ENCODE measurements at regions not wholly inside any gene's neighbourhood (a gene's known extent, or its start where the extent isn't known, plus 50 kb on each side); places are given as distances from the start of the nearest gene placed in this dataset.
"Not testable (repeated sequence)": the region's sequence is repeated elsewhere in the genome, so short reads cannot be mapped to it uniquely, and the experiment has no call there.

DNA sequence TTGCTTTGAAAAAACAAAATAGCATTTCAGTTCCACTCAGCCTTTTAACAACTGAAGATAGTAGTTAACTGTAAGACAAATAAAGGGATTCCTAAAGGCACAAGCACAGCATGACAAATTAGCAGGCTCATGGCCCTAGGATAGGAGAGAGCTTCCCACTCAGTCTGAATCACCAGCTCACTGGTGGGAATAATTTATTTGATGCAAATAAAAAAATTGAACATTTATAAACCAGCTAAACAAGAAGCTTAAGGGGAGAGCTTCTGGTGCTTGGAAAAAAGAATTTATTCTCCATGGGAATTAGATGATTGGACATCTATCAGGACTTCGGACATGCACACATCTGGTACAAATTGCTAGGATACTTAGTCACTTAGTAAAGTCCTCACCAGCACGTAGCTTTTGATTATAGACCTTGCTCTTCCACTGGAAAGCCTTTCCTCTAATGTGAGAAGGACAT is 294.1 kb upstream of the TNC start:
- Histone ChIP-seq H3K36me3 (ENCODE audit: control insufficient read depth in 1 of 2, insufficient read depth in 2 of 2, low read length in 2 of 2) (no peaks in the 10 kb centered on the region), H3K27me3 (ENCODE audit: control insufficient read depth in 1 of 2, insufficient read depth in 2 of 2, low read length in 2 of 2) (no peaks in the 10 kb centered on the region), H3K4me3 (ENCODE audit: low read depth in 1 of 2, low read length in 2 of 2) (no peak overlapping the region), H3K9ac (ENCODE audit: low read depth in 1 of 2, low read length in 2 of 2) (no peak overlapping the region), H3K9me3 (ENCODE audit: control insufficient read depth in 1 of 2, low read length in 2 of 2) (no peaks in the 10 kb centered on the region), H3K27ac (ENCODE audit: low read depth, low read length) (no peak overlapping the region), H3K4me1 (ENCODE audit: control insufficient read depth in 1 of 2, insufficient read depth in 2 of 2, low read length in 2 of 2) (peaks cover 4 to 16% of the 10 kb centered on the region in 2 donors)

DNA sequence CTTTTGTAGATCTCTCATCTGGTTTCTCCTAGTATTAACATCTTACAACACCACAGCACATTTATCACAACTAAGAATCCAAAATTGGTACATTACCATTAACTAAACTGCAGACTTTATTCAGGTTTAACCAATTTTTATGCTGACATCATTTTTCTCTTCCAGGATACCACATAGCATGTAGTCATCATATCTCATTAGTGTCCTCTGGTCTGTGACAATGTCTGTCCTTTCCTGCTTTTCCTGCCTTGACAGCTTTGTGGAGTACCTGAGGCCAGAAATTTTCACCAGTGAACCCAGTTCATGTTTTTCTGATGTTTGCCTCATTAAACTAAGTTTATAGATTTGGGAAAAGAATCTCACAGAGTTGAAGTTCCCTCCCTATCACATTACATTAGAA is 294.7 kb upstream of the TNC start:
- H3K27ac ChIP-seq (ENCODE audit: low read depth, low read length): no peak overlapping the region
- H3K4me1 ChIP-seq (ENCODE audit: control insufficient read depth in 1 of 2, insufficient read depth in 2 of 2, low read length in 2 of 2): peaks cover 4 to 16% of the 10 kb centered on the region in 2 donors

DNA sequence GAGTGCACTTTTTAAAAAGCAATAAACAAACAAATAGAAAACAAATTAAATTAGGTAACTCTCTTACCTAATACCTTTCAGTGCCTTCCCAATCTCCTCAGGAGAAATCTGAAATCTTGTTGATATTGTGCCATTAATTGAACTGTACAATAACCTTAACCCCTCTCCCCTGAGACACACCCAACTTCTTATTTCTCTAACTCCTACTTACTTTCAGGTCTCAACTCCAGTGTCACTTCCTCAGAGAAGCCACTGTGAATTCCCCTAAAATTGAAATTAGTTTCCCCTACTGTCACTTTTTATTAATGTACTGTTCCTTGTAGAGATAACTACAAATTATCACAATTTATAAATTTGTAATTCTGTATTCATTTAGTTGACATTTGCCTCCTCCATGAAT is 295.3 kb upstream of the TNC start:
- H3K9ac ChIP-seq (ENCODE audit: low read depth in 1 of 2, low read length in 2 of 2): no peak overlapping the region
- peaks cover 4 to 16% of the 10 kb centered on the region in 2 donors for H3K4me1 ChIP-seq (ENCODE audit: control insufficient read depth in 1 of 2, insufficient read depth in 2 of 2, low read length in 2 of 2)
- no peaks in the 10 kb centered on the region for H3K27me3 ChIP-seq (ENCODE audit: control insufficient read depth in 1 of 2, insufficient read depth in 2 of 2, low read length in 2 of 2)
- H3K27ac ChIP-seq (ENCODE audit: low read depth, low read length): no peak overlapping the region
- H3K4me3 ChIP-seq (ENCODE audit: low read depth in 1 of 2, low read length in 2 of 2): no peak overlapping the region
- H3K36me3 ChIP-seq (ENCODE audit: control insufficient read depth in 1 of 2, insufficient read depth in 2 of 2, low read length in 2 of 2): no peaks in the 10 kb centered on the region
- H3K9me3 ChIP-seq (ENCODE audit: control insufficient read depth in 1 of 2, low read length in 2 of 2): no peaks in the 10 kb centered on the region

More for the DNA sequence above, 294.7 kb upstream of the TNC start:
- Histone ChIP-seq H3K36me3 (ENCODE audit: control insufficient read depth in 1 of 2, insufficient read depth in 2 of 2, low read length in 2 of 2) (no peaks in the 10 kb centered on the region), H3K9me3 (ENCODE audit: control insufficient read depth in 1 of 2, low read length in 2 of 2) (no peaks in the 10 kb centered on the region), H3K27me3 (ENCODE audit: control insufficient read depth in 1 of 2, insufficient read depth in 2 of 2, low read length in 2 of 2) (no peaks in the 10 kb centered on the region), H3K9ac (ENCODE audit: low read depth in 1 of 2, low read length in 2 of 2) (no peak overlapping the region), H3K4me3 (ENCODE audit: low read depth in 1 of 2, low read length in 2 of 2) (no peak overlapping the region)

DNA sequence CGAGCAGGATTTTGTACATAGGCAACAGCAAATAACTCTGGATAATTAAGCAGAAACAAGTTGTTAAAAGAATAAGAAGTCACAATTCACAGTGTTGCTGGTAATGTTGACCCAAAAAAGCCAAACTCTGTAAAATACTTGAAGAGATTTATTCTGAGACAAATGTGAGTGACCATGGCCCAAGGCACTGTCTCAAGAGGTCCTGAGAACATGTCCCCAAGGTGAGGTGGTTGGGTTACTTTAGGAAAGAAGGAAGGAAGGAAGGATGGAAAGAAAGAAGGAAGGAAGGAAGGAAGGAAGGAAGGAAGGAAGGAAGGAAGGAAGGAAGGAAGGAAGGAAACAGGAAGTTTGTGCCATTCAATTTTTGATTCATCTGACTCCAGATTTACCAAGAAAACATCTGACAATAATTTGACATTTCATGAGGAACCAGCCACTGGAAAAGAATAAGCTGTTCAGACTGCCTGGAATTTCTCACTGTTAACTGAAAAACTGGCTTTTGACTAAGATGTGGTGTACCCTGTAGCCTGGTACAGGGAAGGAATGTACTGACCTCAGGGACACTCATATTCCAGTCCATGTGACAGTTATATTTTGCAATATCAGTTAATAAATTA is 295.9 kb upstream of the TNC start:
- no peak overlapping the region for H3K4me3 ChIP-seq (ENCODE audit: low read depth in 1 of 2, low read length in 2 of 2)

DNA sequence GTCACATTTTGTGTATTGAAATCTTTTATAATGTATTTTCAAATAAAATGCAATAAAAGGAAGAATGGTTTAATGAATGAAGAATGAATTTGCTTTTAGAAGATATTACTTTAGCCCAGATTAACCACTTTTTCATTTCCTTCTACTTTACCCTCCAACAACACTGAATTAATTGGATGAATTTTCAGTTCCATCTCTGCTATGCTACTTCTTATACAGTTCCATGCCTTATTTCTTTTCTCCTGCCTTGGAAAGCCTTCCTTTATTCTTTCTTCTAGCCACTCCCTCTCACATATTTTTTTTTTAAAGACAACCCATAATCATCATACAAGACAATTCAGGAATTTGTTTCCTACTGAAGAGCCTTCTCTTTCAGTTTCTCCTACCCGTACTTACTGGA is 296.6 kb upstream of the TNC start:
- no peak overlapping the region for H3K9ac ChIP-seq (ENCODE audit: low read depth in 1 of 2, low read length in 2 of 2)
- no peaks in the 10 kb centered on the region for H3K36me3 ChIP-seq (ENCODE audit: control insufficient read depth in 1 of 2, insufficient read depth in 2 of 2, low read length in 2 of 2)
- H3K9me3 ChIP-seq (ENCODE audit: control insufficient read depth in 1 of 2, low read length in 2 of 2): no peaks in the 10 kb centered on the region
- H3K4me1 ChIP-seq (ENCODE audit: control insufficient read depth in 1 of 2, insufficient read depth in 2 of 2, low read length in 2 of 2): peaks cover 4 to 16% of the 10 kb centered on the region in 2 donors
- H3K27ac ChIP-seq (ENCODE audit: low read depth, low read length): no peak overlapping the region
- no peaks in the 10 kb centered on the region for H3K27me3 ChIP-seq (ENCODE audit: control insufficient read depth in 1 of 2, insufficient read depth in 2 of 2, low read length in 2 of 2)
- no peak overlapping the region for H3K4me3 ChIP-seq (ENCODE audit: low read depth in 1 of 2, low read length in 2 of 2)

More for the DNA sequence above, 295.9 kb upstream of the TNC start:
- H3K9ac ChIP-seq (ENCODE audit: low read depth in 1 of 2, low read length in 2 of 2): no peak overlapping the region
- H3K4me1 ChIP-seq (ENCODE audit: control insufficient read depth in 1 of 2, insufficient read depth in 2 of 2, low read length in 2 of 2): peaks cover 4 to 16% of the 10 kb centered on the region in 2 donors
- no peaks in the 10 kb centered on the region for H3K27me3 ChIP-seq (ENCODE audit: control insufficient read depth in 1 of 2, insufficient read depth in 2 of 2, low read length in 2 of 2)
- H3K36me3 ChIP-seq (ENCODE audit: control insufficient read depth in 1 of 2, insufficient read depth in 2 of 2, low read length in 2 of 2): no peaks in the 10 kb centered on the region
- H3K27ac ChIP-seq (ENCODE audit: low read depth, low read length): no peak overlapping the region
- no peaks in the 10 kb centered on the region for H3K9me3 ChIP-seq (ENCODE audit: control insufficient read depth in 1 of 2, low read length in 2 of 2)

DNA sequence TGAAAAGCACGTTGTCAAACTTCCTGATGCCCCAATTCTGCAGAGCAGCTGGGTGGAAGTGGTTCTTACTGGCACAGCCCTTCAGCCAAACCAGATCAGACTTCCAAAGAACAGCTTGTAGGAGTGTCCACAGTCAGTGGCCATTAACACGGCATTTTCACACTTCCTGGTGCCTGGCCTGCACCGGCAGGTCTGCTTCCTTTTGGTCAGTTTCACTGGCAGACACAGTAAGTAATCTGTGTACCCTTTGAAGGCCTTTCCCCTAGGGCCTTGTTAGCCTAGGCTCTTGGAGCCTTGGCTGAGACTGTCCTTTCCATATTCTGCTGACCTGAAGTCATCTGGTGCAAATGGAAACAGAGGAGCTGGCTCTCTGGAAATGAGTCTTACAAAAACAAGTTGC is 297.5 kb upstream of the TNC start:
- Histone ChIP-seq H3K9me3 (ENCODE audit: control insufficient read depth in 1 of 2, low read length in 2 of 2) (peaks cover 2% of the 10 kb centered on the region in 2 donors), H3K4me1 (ENCODE audit: control insufficient read depth in 1 of 2, insufficient read depth in 2 of 2, low read length in 2 of 2) (peaks cover 4 to 16% of the 10 kb centered on the region in 2 donors), H3K27ac (ENCODE audit: low read depth, low read length) (no peak overlapping the region), H3K36me3 (ENCODE audit: control insufficient read depth in 1 of 2, insufficient read depth in 2 of 2, low read length in 2 of 2) (no peaks in the 10 kb centered on the region), H3K27me3 (ENCODE audit: control insufficient read depth in 1 of 2, insufficient read depth in 2 of 2, low read length in 2 of 2) (no peaks in the 10 kb centered on the region), H3K9ac (ENCODE audit: low read depth in 1 of 2, low read length in 2 of 2) (no peak overlapping the region), H3K4me3 (ENCODE audit: low read depth in 1 of 2, low read length in 2 of 2) (no peak overlapping the region)

DNA sequence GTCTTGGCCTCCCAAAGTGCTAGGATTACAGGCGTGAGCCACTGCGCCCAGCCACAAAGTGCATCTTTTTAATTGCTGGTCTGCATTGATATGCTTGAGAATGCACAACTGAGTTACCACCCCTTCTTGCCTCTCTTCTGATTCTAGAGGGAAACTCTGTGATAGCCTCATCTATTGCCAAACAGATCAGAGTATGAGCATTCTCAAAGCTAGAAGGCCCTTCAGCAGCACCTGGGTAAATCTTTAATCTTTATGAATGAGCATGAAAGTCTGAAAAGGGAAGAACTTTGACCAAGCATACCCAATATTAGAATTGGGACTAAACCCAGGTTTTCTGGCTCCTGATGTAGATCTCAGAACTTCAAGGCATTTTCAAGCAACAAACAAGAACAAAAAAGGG is 298.3 kb upstream of the TNC start:
- peaks cover 4 to 16% of the 10 kb centered on the region in 2 donors for H3K4me1 ChIP-seq (ENCODE audit: control insufficient read depth in 1 of 2, insufficient read depth in 2 of 2, low read length in 2 of 2)
- peaks cover 4 to 6% of the 10 kb centered on the region in 2 donors for H3K9me3 ChIP-seq (ENCODE audit: control insufficient read depth in 1 of 2, low read length in 2 of 2)
- no peaks in the 10 kb centered on the region for H3K27me3 ChIP-seq (ENCODE audit: control insufficient read depth in 1 of 2, insufficient read depth in 2 of 2, low read length in 2 of 2)
- H3K36me3 ChIP-seq (ENCODE audit: control insufficient read depth in 1 of 2, insufficient read depth in 2 of 2, low read length in 2 of 2): no peaks in the 10 kb centered on the region
- H3K9ac ChIP-seq (ENCODE audit: low read depth in 1 of 2, low read length in 2 of 2): no peak overlapping the region
- H3K4me3 ChIP-seq (ENCODE audit: low read depth in 1 of 2, low read length in 2 of 2): no peak overlapping the region
- H3K27ac ChIP-seq (ENCODE audit: low read depth, low read length): no peak overlapping the region

DNA sequence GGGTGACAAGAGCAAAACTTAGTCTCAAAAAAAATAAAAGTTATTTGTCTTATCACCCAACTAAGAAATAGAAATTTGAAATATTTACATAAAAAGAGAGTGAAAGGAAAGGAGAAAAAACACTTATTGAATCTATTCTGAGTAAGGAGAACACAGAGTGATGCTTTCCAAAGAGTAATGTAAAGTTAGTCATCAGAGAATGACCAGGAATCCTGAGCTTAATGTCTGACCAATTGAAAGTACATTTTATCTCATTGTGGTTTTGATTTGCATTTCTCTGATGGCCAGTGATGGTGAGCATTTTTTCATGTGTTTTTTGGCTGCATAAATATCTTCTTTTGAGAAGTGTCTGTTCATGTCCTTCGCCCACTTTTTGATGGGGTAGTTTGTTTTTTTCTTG is 300.2 kb upstream of the TNC start:
- not testable (repeated sequence) for H3K9me3 ChIP-seq (ENCODE audit: control insufficient read depth in 1 of 2, low read length in 2 of 2); H3K27me3 ChIP-seq (ENCODE audit: control insufficient read depth in 1 of 2, insufficient read depth in 2 of 2, low read length in 2 of 2); H3K27ac ChIP-seq (ENCODE audit: low read depth, low read length); H3K9ac ChIP-seq (ENCODE audit: low read depth in 1 of 2, low read length in 2 of 2); H3K4me3 ChIP-seq (ENCODE audit: low read depth in 1 of 2, low read length in 2 of 2); H3K36me3 ChIP-seq (ENCODE audit: control insufficient read depth in 1 of 2, insufficient read depth in 2 of 2, low read length in 2 of 2)
- peaks cover 4 to 17% of the 10 kb centered on the region in 2 donors for H3K4me1 ChIP-seq (ENCODE audit: control insufficient read depth in 1 of 2, insufficient read depth in 2 of 2, low read length in 2 of 2)

DNA sequence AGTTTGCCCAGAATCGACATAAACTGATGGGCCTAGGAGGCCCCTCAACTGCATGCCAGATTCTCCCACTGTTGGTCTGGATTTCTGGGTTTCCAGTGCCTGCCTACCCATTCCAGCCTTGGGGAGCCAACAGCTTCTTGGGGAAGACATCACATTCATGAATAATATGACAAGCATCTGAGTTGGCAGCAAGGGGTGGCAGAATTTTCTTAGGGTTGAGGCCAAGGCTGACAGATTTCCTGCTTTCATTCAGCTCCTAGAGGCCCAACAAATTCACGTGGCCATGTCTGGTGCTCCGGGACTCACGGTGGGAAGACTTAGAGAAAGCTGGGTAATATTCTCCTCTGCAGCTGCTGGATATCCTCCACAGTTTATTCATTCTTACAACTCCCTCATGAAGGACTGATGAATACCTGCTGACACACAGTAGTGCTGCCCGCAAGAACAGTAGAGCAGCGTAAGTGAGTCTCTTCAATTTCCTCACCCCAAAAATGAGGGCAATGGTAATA is 305.0 kb upstream of the TNC start:
- H3K4me3 ChIP-seq (ENCODE audit: low read depth in 1 of 2, low read length in 2 of 2): no peak overlapping the region
- H3K9me3 ChIP-seq (ENCODE audit: control insufficient read depth in 1 of 2, low read length in 2 of 2): peaks cover 10 to 12% of the 10 kb centered on the region in 2 donors
- no peaks in the 10 kb centered on the region for H3K27me3 ChIP-seq (ENCODE audit: control insufficient read depth in 1 of 2, insufficient read depth in 2 of 2, low read length in 2 of 2)
- H3K4me1 ChIP-seq (ENCODE audit: control insufficient read depth in 1 of 2, insufficient read depth in 2 of 2, low read length in 2 of 2): peaks cover 3 to 4% of the 10 kb centered on the region in 2 donors
- H3K27ac ChIP-seq (ENCODE audit: low read depth, low read length): no peak overlapping the region
- H3K9ac ChIP-seq (ENCODE audit: low read depth in 1 of 2, low read length in 2 of 2): no peak overlapping the region
- no peaks in the 10 kb centered on the region for H3K36me3 ChIP-seq (ENCODE audit: control insufficient read depth in 1 of 2, insufficient read depth in 2 of 2, low read length in 2 of 2)

DNA sequence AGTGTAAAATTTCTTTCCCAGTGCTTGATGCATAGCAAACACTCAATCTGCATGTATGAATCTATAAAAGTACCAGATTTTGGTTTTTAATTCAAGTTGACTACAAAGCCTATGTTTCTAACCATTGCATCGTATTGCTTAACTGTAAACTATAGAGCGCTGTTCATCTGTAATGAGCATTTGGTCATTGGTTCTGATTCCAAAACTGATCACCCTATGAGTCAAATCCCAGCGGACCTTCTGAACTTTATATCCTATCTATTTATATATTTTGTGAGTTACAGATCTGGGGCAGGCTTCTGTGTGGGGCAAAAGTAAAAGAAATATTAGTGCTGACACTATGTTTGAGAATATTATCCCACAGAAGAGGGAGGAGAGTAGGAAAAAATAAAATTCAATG is 305.7 kb upstream of the TNC start:
- Histone ChIP-seq H3K4me3 (ENCODE audit: low read depth in 1 of 2, low read length in 2 of 2) (no peak overlapping the region), H3K9ac (ENCODE audit: low read depth in 1 of 2, low read length in 2 of 2) (no peak overlapping the region), H3K27ac (ENCODE audit: low read depth, low read length) (no peak overlapping the region), H3K4me1 (ENCODE audit: control insufficient read depth in 1 of 2, insufficient read depth in 2 of 2, low read length in 2 of 2) (peaks cover 3 to 4% of the 10 kb centered on the region in 2 donors), H3K9me3 (ENCODE audit: control insufficient read depth in 1 of 2, low read length in 2 of 2) (peaks cover 10 to 12% of the 10 kb centered on the region in 2 donors), H3K36me3 (ENCODE audit: control insufficient read depth in 1 of 2, insufficient read depth in 2 of 2, low read length in 2 of 2) (no peaks in the 10 kb centered on the region), H3K27me3 (ENCODE audit: control insufficient read depth in 1 of 2, insufficient read depth in 2 of 2, low read length in 2 of 2) (no peaks in the 10 kb centered on the region)
